ENCODE measurements at regions not wholly inside any gene's neighbourhood (a gene's known extent, or its start where the extent isn't known, plus 50 kb on each side); places are given as distances from the start of the nearest gene placed in this dataset.
"Not testable (repeated sequence)": the region's sequence is repeated elsewhere in the genome, so short reads cannot be mapped to it uniquely, and the experiment has no call there.

DNA sequence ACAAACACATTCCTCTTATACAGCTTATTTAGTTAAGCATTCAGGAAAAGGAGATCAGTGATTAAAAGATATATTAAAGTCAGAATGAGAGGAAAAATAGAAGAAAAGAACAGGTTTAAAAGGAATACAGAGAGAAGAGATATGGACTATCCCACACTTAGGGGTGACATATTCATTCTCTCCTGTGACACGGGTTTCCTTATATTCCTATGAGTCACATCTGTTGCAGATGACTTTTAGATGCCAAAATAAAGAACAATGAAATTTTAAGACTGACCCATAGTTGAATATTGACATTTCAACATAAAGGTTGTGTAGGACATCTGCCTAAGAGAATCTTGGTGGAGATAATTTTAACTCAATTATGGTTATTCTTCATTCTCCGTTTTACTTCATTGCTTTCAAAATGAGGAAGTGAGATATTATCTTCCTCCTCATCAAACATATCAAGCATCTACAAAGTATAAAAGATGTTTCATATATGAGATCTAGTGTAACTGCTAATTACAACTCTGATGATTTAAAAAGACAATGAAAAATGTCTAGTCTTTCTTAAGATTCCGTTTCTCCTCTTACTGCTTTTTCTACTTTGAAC is 1336.7 kb upstream of the CITED2 start:
- H3K36me3 Mint-ChIP-seq (ENCODE audit: insufficient read depth, unreplicated experiment): no peaks in the 10 kb centered on the region
- TF ChIP-seq, protein P1, sequence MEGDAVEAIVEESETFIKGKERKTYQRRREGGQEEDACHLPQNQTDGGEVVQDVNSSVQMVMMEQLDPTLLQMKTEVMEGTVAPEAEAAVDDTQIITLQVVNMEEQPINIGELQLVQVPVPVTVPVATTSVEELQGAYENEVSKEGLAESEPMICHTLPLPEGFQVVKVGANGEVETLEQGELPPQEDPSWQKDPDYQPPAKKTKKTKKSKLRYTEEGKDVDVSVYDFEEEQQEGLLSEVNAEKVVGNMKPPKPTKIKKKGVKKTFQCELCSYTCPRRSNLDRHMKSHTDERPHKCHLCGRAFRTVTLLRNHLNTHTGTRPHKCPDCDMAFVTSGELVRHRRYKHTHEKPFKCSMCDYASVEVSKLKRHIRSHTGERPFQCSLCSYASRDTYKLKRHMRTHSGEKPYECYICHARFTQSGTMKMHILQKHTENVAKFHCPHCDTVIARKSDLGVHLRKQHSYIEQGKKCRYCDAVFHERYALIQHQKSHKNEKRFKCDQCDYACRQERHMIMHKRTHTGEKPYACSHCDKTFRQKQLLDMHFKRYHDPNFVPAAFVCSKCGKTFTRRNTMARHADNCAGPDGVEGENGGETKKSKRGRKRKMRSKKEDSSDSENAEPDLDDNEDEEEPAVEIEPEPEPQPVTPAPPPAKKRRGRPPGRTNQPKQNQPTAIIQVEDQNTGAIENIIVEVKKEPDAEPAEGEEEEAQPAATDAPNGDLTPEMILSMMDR (IDR thresholded peaks at IDR 0.05; ENCODE audit: insufficient read depth in 1 of 2, low read depth in 1 of 2, low read length in 1 of 2, severe bottlenecking in 1 of 2, unreplicated experiment in 1 of 2): no peak
- Histone ChIP-seq H3K27me3 (replicated peaks; ENCODE audit: control insufficient read depth, insufficient read depth, low read length) (no peaks in the 10 kb centered on the region), H3K4me1 (no peaks in the 10 kb centered on the region), H3K4me3 (ENCODE audit: low read depth, low read length) (no peak overlapping the region), H3K36me3 (ENCODE audit: control insufficient read depth, insufficient read depth, low read length) (no peaks in the 10 kb centered on the region), H3K9me3 (no peaks in the 10 kb centered on the region)
- no peaks in the 10 kb centered on the region for H3K27me3 Mint-ChIP-seq (ENCODE audit: insufficient read depth, unreplicated experiment)
- H3K9me3 Mint-ChIP-seq (ENCODE audit: unreplicated experiment): no peaks in the 10 kb centered on the region
- no peak overlapping the region for H3K27ac Mint-ChIP-seq (ENCODE audit: unreplicated experiment)
- H3K4me3 Mint-ChIP-seq (ENCODE audit: unreplicated experiment): no peak overlapping the region
- CTCF ChIA-PET: no interaction called here
- intact Hi-C loops (cut with micrococcal nuclease; ENCODE audit: unreplicated experiment): no loop called here
- no TSS peak for BruUV-seq (replicated peaks)
- no peak for DNase-seq
- no peaks in the 10 kb centered on the region for H3K4me1 Mint-ChIP-seq (ENCODE audit: low read depth, unreplicated experiment)
- POLR2A ChIA-PET: no interaction called here

DNA sequence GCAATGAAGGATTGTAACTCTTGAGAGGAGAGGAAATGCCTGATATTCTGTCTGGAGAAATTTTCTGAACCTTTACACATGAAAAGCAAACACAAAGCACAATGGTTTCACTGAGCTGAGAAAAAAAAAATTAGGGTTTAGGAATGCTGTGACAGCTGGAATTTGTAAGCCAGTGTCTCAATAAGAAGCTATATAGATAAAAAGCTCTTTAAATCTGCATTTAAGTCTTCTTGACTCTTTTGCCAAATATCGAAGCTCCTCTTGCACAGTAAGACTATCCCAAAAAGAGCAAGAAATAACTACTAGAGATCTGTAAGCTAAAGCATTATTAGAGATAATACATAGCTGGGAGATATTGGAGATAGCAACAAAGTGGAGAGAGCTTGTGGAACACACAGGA is 1334.0 kb upstream of the CITED2 start:
- Histone ChIP-seq H3K36me3 (ENCODE audit: control insufficient read depth, insufficient read depth, low read length) (no peaks in the 10 kb centered on the region), H3K4me1 (no peaks in the 10 kb centered on the region), H3K9me3 (no peaks in the 10 kb centered on the region), H3K4me3 (ENCODE audit: low read depth, low read length) (no peak overlapping the region), H3K27me3 (replicated peaks; ENCODE audit: control insufficient read depth, insufficient read depth, low read length) (no peaks in the 10 kb centered on the region)
- intact Hi-C loops (cut with micrococcal nuclease; ENCODE audit: unreplicated experiment): no loop called here
- no peaks in the 10 kb centered on the region for H3K4me1 Mint-ChIP-seq (ENCODE audit: low read depth, unreplicated experiment)
- no peaks in the 10 kb centered on the region for H3K9me3 Mint-ChIP-seq (ENCODE audit: unreplicated experiment)
- no peak overlapping the region for H3K27ac Mint-ChIP-seq (ENCODE audit: unreplicated experiment)
- no peak overlapping the region for H3K4me3 Mint-ChIP-seq (ENCODE audit: unreplicated experiment)
- no peaks in the 10 kb centered on the region for H3K27me3 Mint-ChIP-seq (ENCODE audit: insufficient read depth, unreplicated experiment)
- H3K36me3 Mint-ChIP-seq (ENCODE audit: insufficient read depth, unreplicated experiment): no peaks in the 10 kb centered on the region
- TF ChIP-seq, protein P1 (IDR thresholded peaks at IDR 0.05; ENCODE audit: insufficient read depth in 1 of 2, low read depth in 1 of 2, low read length in 1 of 2, severe bottlenecking in 1 of 2, unreplicated experiment in 1 of 2): no peak
- no peak for DNase-seq
- CTCF ChIA-PET: no interaction called here
- POLR2A ChIA-PET: no interaction called here
- BruUV-seq (replicated peaks): no TSS peak

DNA sequence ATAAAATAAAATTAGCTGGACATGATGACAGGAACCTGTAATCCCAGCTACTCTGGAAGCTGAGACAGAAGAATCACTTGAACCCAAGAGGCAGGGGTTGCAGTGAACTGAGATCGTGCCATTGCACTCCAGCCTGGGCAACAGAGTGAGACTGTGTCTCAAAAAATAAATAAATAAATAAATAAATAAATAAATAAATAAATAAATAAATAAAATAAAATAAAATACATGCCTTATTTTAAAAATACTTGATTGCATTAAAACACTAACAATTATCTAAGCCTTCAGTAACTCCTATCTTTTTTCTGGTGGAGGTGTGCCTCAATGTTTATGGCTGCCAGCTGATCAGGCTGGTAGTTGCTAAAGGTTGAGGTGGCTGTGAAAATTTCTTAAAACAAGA is 1329.6 kb upstream of the CITED2 start:
- DNase-seq; H3K9me3 Mint-ChIP-seq (ENCODE audit: unreplicated experiment); H3K36me3 Mint-ChIP-seq (ENCODE audit: insufficient read depth, unreplicated experiment); CTCF ChIA-PET; H3K27ac Mint-ChIP-seq (ENCODE audit: unreplicated experiment); intact Hi-C loops (cut with micrococcal nuclease; ENCODE audit: unreplicated experiment); BruUV-seq (replicated peaks); POLR2A ChIA-PET; H3K4me1 ChIP-seq; H3K9me3 ChIP-seq; H3K4me3 Mint-ChIP-seq (ENCODE audit: unreplicated experiment); H3K27me3 Mint-ChIP-seq (ENCODE audit: insufficient read depth, unreplicated experiment); H3K27me3 ChIP-seq (replicated peaks; ENCODE audit: control insufficient read depth, insufficient read depth, low read length); H3K36me3 ChIP-seq (ENCODE audit: control insufficient read depth, insufficient read depth, low read length); H3K4me3 ChIP-seq (ENCODE audit: low read depth, low read length); H3K4me1 Mint-ChIP-seq (ENCODE audit: low read depth, unreplicated experiment): not testable (repeated sequence)

DNA sequence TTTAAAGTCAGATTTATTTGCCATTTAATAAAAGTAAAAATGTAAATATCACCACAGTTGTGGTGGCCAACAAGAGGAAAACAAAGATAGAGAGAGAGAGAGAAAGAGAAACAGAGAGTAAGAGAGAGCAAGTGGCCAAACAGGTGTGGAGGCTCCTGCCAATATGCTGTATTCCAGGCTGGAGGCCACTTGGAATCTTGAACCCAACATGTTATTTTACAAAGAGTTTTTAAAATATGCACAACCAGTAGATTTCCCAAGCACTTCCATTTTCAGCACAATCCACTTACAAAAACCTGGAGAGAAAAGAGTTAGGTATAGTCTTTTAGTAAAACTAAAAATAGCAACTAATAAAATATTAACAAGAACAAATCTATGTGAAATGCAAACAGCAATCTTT is 1323.1 kb upstream of the CITED2 start:
- no peaks in the 10 kb centered on the region for H3K9me3 Mint-ChIP-seq (ENCODE audit: unreplicated experiment)
- CTCF ChIA-PET: no interaction called here
- no peaks in the 10 kb centered on the region for H3K27me3 Mint-ChIP-seq (ENCODE audit: insufficient read depth, unreplicated experiment)
- H3K4me1 Mint-ChIP-seq (ENCODE audit: low read depth, unreplicated experiment): no peaks in the 10 kb centered on the region
- H3K27ac Mint-ChIP-seq (ENCODE audit: unreplicated experiment): no peak overlapping the region
- intact Hi-C loops (cut with micrococcal nuclease; ENCODE audit: unreplicated experiment): no loop called here
- BruUV-seq (replicated peaks): no TSS peak
- no peaks in the 10 kb centered on the region for H3K36me3 Mint-ChIP-seq (ENCODE audit: insufficient read depth, unreplicated experiment)
- no peak for DNase-seq
- H3K9me3 ChIP-seq: no peaks in the 10 kb centered on the region
- no peak overlapping the region for H3K4me3 Mint-ChIP-seq (ENCODE audit: unreplicated experiment)
- TF ChIP-seq, protein P1 (IDR thresholded peaks at IDR 0.05; ENCODE audit: insufficient read depth in 1 of 2, low read depth in 1 of 2, low read length in 1 of 2, severe bottlenecking in 1 of 2, unreplicated experiment in 1 of 2): no peak
- no peaks in the 10 kb centered on the region for H3K36me3 ChIP-seq (ENCODE audit: control insufficient read depth, insufficient read depth, low read length)
- H3K4me1 ChIP-seq: no peaks in the 10 kb centered on the region
- POLR2A ChIA-PET: no interaction called here
- H3K27me3 ChIP-seq (replicated peaks; ENCODE audit: control insufficient read depth, insufficient read depth, low read length): no peaks in the 10 kb centered on the region
- no peak overlapping the region for H3K4me3 ChIP-seq (ENCODE audit: low read depth, low read length)
